ENCODE measurements at regions not wholly inside any gene's neighbourhood (a gene's known extent, or its start where the extent isn't known, plus 50 kb on each side); places are given as distances from the start of the nearest gene placed in this dataset.

GRCh38 chr12:22740656-22741355 is 115.8 kb downstream of the ETNK1 start:
- no peak for DNase-seq

- DNase-seq, result no peak
Observed at GRCh38 chr12:22743700-22744099, 118.7 kb downstream of the ETNK1 start.

- no peak for DNase-seq
Observed at GRCh38 chr12:22744197-22744596, 119.2 kb downstream of the ETNK1 start.

GRCh38 chr12:22746720-22747119 is 121.7 kb downstream of the ETNK1 start:
- no peak for DNase-seq

GRCh38 chr12:22755629-22756028 is 130.7 kb downstream of the ETNK1 start:
- no peak for DNase-seq

- DNase-seq, result no peak
Observed at GRCh38 chr12:22759769-22760674, 135.1 kb downstream of the ETNK1 start.

GRCh38 chr12:22765421-22766130 is 140.6 kb downstream of the ETNK1 start:
- DNase-seq, result no peak

GRCh38 chr12:22766911-22767420 is 142.0 kb downstream of the ETNK1 start:
- no peak for DNase-seq

- DNase-seq, result no peak
Observed at GRCh38 chr12:22781339-22781738, 156.4 kb downstream of the ETNK1 start.

GRCh38 chr12:22787557-22787956 is 162.6 kb downstream of the ETNK1 start:
- DNase-seq, result peak; percentile 13

- no peak for DNase-seq
Observed at GRCh38 chr12:22788913-22789312, 163.9 kb downstream of the ETNK1 start.

GRCh38 chr12:22792138-22792537 is 167.2 kb downstream of the ETNK1 start:
- no peak for DNase-seq

- DNase-seq, result no peak
Observed at GRCh38 chr12:22794017-22794416, 169.0 kb downstream of the ETNK1 start.

- DNase-seq, result no peak
Observed at GRCh38 chr12:22796941-22797630, 172.1 kb downstream of the ETNK1 start.

GRCh38 chr12:22797701-22798100 is 172.7 kb downstream of the ETNK1 start:
- DNase-seq, result no peak

GRCh38 chr12:22798116-22798515 is 173.1 kb downstream of the ETNK1 start:
- DNase-seq, result no peak

GRCh38 chr12:22799503-22799902 is 174.5 kb downstream of the ETNK1 start:
- DNase-seq, result no peak

GRCh38 chr12:22800332-22800731 is 175.4 kb downstream of the ETNK1 start:
- DNase-seq, result no peak

GRCh38 chr12:22802883-22803630 is 178.1 kb downstream of the ETNK1 start:
- no peak for DNase-seq

GRCh38 chr12:22803725-22804124 is 178.8 kb downstream of the ETNK1 start:
- DNase-seq, result no peak

- no peak for DNase-seq
Observed at GRCh38 chr12:22808860-22809259, 183.9 kb downstream of the ETNK1 start.

GRCh38 chr12:22810036-22810435 is 185.1 kb downstream of the ETNK1 start:
- no peak for DNase-seq
